ENCODE measurements at regions not wholly inside any gene's neighbourhood (a gene's known extent, or its start where the extent isn't known, plus 50 kb on each side); places are given as distances from the start of the nearest gene placed in this dataset.

DNA sequence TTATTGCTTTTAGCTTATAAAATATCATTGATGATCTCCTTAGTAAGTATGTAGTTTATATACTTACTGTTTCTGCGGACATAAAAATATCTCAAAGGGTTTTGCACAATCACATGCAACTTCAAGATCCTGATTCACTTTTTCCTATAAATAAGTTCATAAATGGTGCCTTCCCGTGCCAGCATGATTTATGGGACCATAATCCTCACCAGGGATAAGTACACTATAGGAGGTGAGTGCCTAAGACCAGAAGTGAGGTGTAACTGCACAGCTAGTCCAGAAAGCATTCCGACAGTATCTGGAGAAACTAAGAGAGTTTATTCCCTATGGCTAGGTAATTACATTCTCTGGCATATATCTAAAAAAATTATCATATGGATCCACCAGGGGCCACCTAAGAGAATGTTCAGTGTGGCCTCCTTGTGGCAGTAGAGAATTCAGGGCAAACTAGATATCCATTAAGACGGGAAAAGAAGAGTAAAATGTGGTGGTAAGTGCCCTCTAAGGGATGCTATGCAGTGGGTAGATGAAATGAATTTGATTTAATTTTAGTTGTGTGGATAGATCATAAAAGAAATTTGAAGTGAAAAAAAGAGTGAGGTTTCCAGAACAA lies 402.5 kb upstream of the SLC24A2 start:
- DNase-seq (ENCODE audit: unreplicated experiment) = no peak
- Mint-ChIP-seq H3K9me3 (ENCODE audit: unreplicated experiment) (peaks cover 7% of the 10 kb centered on the region), H3K27me3 (ENCODE audit: insufficient read depth, unreplicated experiment) (no peaks in the 10 kb centered on the region), H3K27ac (ENCODE audit: low read depth, unreplicated experiment) (no peak overlapping the region), H3K4me1 (ENCODE audit: insufficient read depth, unreplicated experiment) (no peaks in the 10 kb centered on the region), H3K4me3 (ENCODE audit: unreplicated experiment) (no peak overlapping the region), H3K36me3 (ENCODE audit: insufficient read depth, unreplicated experiment) (peaks cover 5% of the 10 kb centered on the region)
- TF ChIP-seq, protein P1, sequence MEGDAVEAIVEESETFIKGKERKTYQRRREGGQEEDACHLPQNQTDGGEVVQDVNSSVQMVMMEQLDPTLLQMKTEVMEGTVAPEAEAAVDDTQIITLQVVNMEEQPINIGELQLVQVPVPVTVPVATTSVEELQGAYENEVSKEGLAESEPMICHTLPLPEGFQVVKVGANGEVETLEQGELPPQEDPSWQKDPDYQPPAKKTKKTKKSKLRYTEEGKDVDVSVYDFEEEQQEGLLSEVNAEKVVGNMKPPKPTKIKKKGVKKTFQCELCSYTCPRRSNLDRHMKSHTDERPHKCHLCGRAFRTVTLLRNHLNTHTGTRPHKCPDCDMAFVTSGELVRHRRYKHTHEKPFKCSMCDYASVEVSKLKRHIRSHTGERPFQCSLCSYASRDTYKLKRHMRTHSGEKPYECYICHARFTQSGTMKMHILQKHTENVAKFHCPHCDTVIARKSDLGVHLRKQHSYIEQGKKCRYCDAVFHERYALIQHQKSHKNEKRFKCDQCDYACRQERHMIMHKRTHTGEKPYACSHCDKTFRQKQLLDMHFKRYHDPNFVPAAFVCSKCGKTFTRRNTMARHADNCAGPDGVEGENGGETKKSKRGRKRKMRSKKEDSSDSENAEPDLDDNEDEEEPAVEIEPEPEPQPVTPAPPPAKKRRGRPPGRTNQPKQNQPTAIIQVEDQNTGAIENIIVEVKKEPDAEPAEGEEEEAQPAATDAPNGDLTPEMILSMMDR (IDR thresholded peaks at IDR 0.05; ENCODE audit: unreplicated experiment) = no peak
- BruUV-seq (replicated peaks) = no TSS peak
- intact Hi-C loops (cut with micrococcal nuclease) = no loop called here
- ChIA-PET CTCF (no interaction called here), POLR2A (interaction anchor here (0.7 kb wide), 1 partner anchor 166 kb away, joined by 3 read pairs; no protein-coding TSS in a partner anchor)

DNA sequence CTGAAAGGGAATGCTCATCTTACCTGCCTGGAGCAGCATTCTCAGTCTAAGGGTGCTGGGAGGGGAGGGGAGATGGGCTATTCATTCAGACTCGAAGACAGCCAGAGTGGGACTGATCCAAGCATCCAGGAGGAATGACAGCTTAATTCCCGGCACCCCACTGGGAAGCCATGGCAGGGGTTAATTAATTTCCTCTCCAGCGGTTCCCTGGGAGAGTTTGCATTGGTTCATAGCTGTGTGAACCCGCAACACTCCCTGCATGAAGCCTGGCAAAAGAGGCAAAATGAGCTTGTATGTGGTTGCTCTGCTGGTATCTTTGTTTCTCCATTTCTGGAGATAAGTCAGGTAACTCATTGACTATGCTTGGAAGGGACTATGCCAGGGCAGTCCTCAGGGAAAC lies 401.0 kb upstream of the SLC24A2 start:
- no TSS peak for BruUV-seq (replicated peaks)
- Mint-ChIP-seq H3K36me3 (ENCODE audit: insufficient read depth, unreplicated experiment) (peaks cover 8% of the 10 kb centered on the region), H3K4me3 (ENCODE audit: unreplicated experiment) (no peak overlapping the region), H3K27ac (ENCODE audit: low read depth, unreplicated experiment) (no peak overlapping the region), H3K27me3 (ENCODE audit: insufficient read depth, unreplicated experiment) (no peaks in the 10 kb centered on the region), H3K4me1 (ENCODE audit: insufficient read depth, unreplicated experiment) (no peaks in the 10 kb centered on the region), H3K9me3 (ENCODE audit: unreplicated experiment) (no peaks in the 10 kb centered on the region)
- DNase-seq (ENCODE audit: unreplicated experiment) = no peak
- intact Hi-C loops (cut with micrococcal nuclease) = no loop called here
- TF ChIP-seq, protein P1 (IDR thresholded peaks at IDR 0.05; ENCODE audit: unreplicated experiment) = no peak
- POLR2A ChIA-PET = no interaction called here
- CTCF ChIA-PET = interaction anchor here (1.4 kb wide), 1 partner anchor 14 kb away, joined by 4 read pairs; no protein-coding TSS in a partner anchor

DNA sequence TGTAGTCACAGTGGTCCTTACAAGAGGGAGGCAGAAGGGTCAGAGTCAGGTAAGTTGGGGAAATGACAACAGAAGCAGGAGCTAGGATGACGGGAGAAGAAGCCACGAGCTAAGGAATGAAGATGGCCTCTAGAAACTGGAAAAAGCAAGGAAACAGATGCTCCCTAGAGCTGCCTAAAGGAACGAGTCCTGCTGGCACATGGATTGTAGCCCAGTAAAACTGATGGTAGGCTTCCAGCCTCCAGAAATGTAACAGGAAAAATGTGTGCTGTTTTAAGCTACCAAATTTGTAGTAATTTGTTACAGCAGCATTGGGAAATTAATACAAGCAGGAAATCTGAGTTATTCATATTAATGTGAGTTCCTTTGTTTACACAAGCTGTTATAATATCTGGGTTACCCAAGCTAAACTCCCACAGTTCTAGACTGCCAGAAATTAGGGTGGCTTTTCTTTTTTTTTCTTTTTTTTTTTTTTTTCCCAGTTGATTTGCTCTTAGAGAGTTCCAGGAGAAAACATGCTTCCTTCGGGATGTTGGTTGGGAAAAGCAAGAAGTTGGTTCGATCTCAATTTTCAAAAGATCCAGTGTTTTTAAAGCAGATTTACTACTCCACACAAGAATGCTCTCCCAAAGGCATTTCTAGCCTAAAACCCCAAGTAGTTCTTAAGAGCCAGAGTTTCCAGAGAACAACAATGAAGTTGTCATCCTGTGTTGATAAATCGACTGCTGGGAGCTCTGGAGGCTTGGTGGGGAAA lies 400.0 kb upstream of the SLC24A2 start:
- Mint-ChIP-seq H3K4me3 (ENCODE audit: unreplicated experiment) (no peak overlapping the region), H3K9me3 (ENCODE audit: unreplicated experiment) (no peaks in the 10 kb centered on the region), H3K27ac (ENCODE audit: low read depth, unreplicated experiment) (no peak overlapping the region), H3K4me1 (ENCODE audit: insufficient read depth, unreplicated experiment) (no peaks in the 10 kb centered on the region), H3K36me3 (ENCODE audit: insufficient read depth, unreplicated experiment) (peaks cover 12% of the 10 kb centered on the region), H3K27me3 (ENCODE audit: insufficient read depth, unreplicated experiment) (no peaks in the 10 kb centered on the region)
- ChIA-PET POLR2A (no interaction called here), CTCF (interaction anchor here (0.6 to 0.7 kb wide), 3 partner anchors 18 to 724 kb away, joined by 3 to 5 read pairs (median 3); no protein-coding TSS in a partner anchor)
- no peak for DNase-seq (ENCODE audit: unreplicated experiment)
- TF ChIP-seq, protein P1 (IDR thresholded peaks at IDR 0.05; ENCODE audit: unreplicated experiment) = no peak
- intact Hi-C loops (cut with micrococcal nuclease) = no loop called here
- BruUV-seq (replicated peaks) = no TSS peak

DNA sequence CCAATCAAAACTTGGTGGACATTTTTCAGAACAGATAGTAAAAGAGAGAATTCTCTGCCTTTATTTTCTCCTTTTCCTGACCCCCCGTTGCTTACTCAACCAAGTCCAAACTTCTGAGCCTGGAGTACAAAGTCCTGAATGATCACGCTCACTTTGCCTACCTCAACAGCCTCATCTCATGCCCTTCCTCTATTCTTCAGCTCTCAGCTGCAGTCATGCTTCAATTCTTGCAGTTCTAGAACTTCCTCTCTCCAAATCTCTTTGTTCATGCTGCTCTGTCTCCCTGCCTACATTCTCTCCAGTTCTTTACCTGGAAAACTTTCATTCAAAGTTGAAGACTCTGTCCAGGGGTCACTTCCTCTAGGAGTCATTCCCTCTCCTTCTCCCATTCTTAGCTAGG lies 398.5 kb upstream of the SLC24A2 start:
- H3K27me3 Mint-ChIP-seq (ENCODE audit: insufficient read depth, unreplicated experiment) = no peaks in the 10 kb centered on the region
- H3K4me3 Mint-ChIP-seq (ENCODE audit: unreplicated experiment) = no peak overlapping the region
- no peaks in the 10 kb centered on the region for H3K4me1 Mint-ChIP-seq (ENCODE audit: insufficient read depth, unreplicated experiment)
- H3K27ac Mint-ChIP-seq (ENCODE audit: low read depth, unreplicated experiment) = no peak overlapping the region
- CTCF ChIA-PET = no interaction called here
- POLR2A ChIA-PET = no interaction called here
- TF ChIP-seq, protein P1 (IDR thresholded peaks at IDR 0.05; ENCODE audit: unreplicated experiment) = no peak
- H3K36me3 Mint-ChIP-seq (ENCODE audit: insufficient read depth, unreplicated experiment) = peaks cover 12% of the 10 kb centered on the region
- no peak for DNase-seq (ENCODE audit: unreplicated experiment)
- no peaks in the 10 kb centered on the region for H3K9me3 Mint-ChIP-seq (ENCODE audit: unreplicated experiment)
- intact Hi-C loops (cut with micrococcal nuclease) = no loop called here
- BruUV-seq (replicated peaks) = no TSS peak

All from MCF 10A (cell line).